ENCODE measurements at regions not wholly inside any gene's neighbourhood (a gene's known extent, or its start where the extent isn't known, plus 50 kb on each side); places are given as distances from the start of the nearest gene placed in this dataset.

DNA sequence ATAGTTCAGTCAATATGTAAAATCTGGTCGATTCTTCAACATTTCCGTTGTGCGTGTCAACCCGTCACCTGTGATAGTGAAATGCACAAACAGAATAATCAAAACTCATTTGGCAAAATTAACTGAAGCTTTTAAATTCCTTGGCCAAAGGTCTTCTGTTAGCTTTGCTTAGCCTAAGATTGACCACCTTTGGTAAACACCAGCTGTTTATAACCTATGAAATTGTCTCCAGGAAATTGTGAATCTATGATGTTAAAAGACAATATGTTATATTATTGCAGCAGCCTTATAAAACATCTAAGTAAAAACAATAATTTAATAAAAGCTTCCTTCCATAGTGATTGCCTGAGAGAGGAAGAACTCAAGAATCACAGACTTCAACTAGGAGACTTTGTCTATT is 196.8 kb downstream of the IL15 start:
- TF ChIP-seq CTCF (conservative IDR thresholded peaks at IDR 0.05; ENCODE audit: low read depth, low read length) (no peak), NFE2L2 (IDR thresholded peaks at IDR 0.05; ENCODE audit: low read depth, low read length) (no peak), POLR2A (IDR thresholded peaks at IDR 0.05; ENCODE audit: low read depth, low read length) (no peak), BHLHE40 (IDR thresholded peaks at IDR 0.05; ENCODE audit: low read depth, low read length) (no peak)

All from IMR-90 (cell line).